ENCODE measurements at regions not wholly inside any gene's neighbourhood (a gene's known extent, or its start where the extent isn't known, plus 50 kb on each side); places are given as distances from the start of the nearest gene placed in this dataset.
"Not testable (repeated sequence)": the region's sequence is repeated elsewhere in the genome, so short reads cannot be mapped to it uniquely, and the experiment has no call there.

GRCh38 chr9:28502741-28503140 lies 929.5 kb upstream of the C9orf72 start:
- DNase-seq = no peak

- no peak for DNase-seq
Observed at GRCh38 chr9:28503573-28503972, 930.3 kb upstream of the C9orf72 start.

- no peak for DNase-seq
Observed at GRCh38 chr9:28518439-28518838, 945.2 kb upstream of the C9orf72 start.

- DNase-seq = not testable (repeated sequence)
Observed at GRCh38 chr9:28524309-28524708, 951.0 kb upstream of the C9orf72 start.

- DNase-seq = no peak
Observed at GRCh38 chr9:28528049-28528448, 954.8 kb upstream of the C9orf72 start.

- DNase-seq = no peak
Observed at GRCh38 chr9:28538132-28538531, 964.9 kb upstream of the C9orf72 start.

- no peak for DNase-seq
Observed at GRCh38 chr9:28539434-28540070, 966.3 kb upstream of the C9orf72 start.

- DNase-seq = peak; percentile 25
Observed at GRCh38 chr9:28542928-28543327, 969.6 kb upstream of the C9orf72 start.

- peak; percentile 38 for DNase-seq
Observed at GRCh38 chr9:28547527-28547926, 974.2 kb upstream of the C9orf72 start.

GRCh38 chr9:28563291-28563934 lies 990.1 kb upstream of the C9orf72 start:
- peak; percentile 19 for DNase-seq

GRCh38 chr9:28583832-28584231 lies 1010.6 kb upstream of the C9orf72 start:
- DNase-seq = no peak

- no peak for DNase-seq
Observed at GRCh38 chr9:28584542-28584941, 1011.3 kb upstream of the C9orf72 start.

- no peak for DNase-seq
Observed at GRCh38 chr9:28587052-28587451, 1013.8 kb upstream of the C9orf72 start.

GRCh38 chr9:28598408-28598807 lies 1025.1 kb upstream of the C9orf72 start:
- DNase-seq = peak; percentile 33

- no peak for DNase-seq
Observed at GRCh38 chr9:28600226-28600625, 1026.9 kb upstream of the C9orf72 start.

- DNase-seq = no peak
Observed at GRCh38 chr9:28607843-28608242, 1034.6 kb upstream of the C9orf72 start.

- DNase-seq = no peak
Observed at GRCh38 chr9:28610339-28610738, 1037.1 kb upstream of the C9orf72 start.

- DNase-seq = no peak
Observed at GRCh38 chr9:28616310-28616709, 1043.0 kb upstream of the C9orf72 start.

- DNase-seq = no peak
Observed at GRCh38 chr9:28620011-28620410, 1046.7 kb upstream of the C9orf72 start.

GRCh38 chr9:28620661-28621060 lies 1047.4 kb upstream of the C9orf72 start:
- no peak for DNase-seq

- DNase-seq = no peak
Observed at GRCh38 chr9:28624771-28625170, 1051.5 kb upstream of the C9orf72 start.

GRCh38 chr9:28628031-28628430 lies 1054.8 kb upstream of the C9orf72 start:
- DNase-seq = no peak

GRCh38 chr9:28648723-28649122 lies 1075.4 kb upstream of the C9orf72 start:
- no peak for DNase-seq

- DNase-seq = no peak
Observed at GRCh38 chr9:28650327-28650726, 1077.0 kb upstream of the C9orf72 start.
